GM12875 (cell line): ENCODE measurements at regions not wholly inside any gene's neighbourhood (a gene's known extent, or its start where the extent isn't known, plus 50 kb on each side); places are given as distances from the start of the nearest gene placed in this dataset.

Source experiments
- H3K4me3 ChIP-seq: one replicate; pipeline ENCODE4 v1.5.1; 2011; ENCODE audit warnings: low read depth, low read length, control low read depth
- TF ChIP-seq, protein P1 (sequence below): IDR thresholded peaks from 2 replicates; pipeline ENCODE4 v1.5.1; 2011; ENCODE audit warnings: low read depth, mild to moderate bottlenecking, control low read depth, inconsistent platforms, low read length, moderate library complexity, borderline replicate concordance; ENCODE audit not compliant: insufficient read depth

DNA sequence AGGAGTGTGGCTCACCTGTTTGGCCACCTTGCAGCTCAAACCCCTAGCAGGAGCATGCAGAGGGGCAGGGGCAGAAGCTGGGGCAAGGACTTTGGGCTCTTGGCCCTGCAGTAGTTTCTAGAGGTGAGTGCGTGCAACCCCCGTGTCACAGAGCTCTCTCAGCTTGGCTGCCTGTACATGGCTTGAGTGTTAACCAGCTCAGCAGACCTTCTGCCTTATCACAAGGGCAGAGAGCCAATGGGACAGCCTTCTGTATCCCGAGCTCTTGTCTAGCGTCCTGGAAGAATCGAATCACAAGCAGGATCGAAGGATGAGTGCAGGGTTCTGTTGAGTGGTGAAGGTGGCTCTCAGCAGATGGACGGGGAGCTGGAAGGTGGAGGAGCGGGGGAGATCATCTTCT is 120.3 kb upstream of the TMEM18 start:
- TF ChIP-seq, protein P1, sequence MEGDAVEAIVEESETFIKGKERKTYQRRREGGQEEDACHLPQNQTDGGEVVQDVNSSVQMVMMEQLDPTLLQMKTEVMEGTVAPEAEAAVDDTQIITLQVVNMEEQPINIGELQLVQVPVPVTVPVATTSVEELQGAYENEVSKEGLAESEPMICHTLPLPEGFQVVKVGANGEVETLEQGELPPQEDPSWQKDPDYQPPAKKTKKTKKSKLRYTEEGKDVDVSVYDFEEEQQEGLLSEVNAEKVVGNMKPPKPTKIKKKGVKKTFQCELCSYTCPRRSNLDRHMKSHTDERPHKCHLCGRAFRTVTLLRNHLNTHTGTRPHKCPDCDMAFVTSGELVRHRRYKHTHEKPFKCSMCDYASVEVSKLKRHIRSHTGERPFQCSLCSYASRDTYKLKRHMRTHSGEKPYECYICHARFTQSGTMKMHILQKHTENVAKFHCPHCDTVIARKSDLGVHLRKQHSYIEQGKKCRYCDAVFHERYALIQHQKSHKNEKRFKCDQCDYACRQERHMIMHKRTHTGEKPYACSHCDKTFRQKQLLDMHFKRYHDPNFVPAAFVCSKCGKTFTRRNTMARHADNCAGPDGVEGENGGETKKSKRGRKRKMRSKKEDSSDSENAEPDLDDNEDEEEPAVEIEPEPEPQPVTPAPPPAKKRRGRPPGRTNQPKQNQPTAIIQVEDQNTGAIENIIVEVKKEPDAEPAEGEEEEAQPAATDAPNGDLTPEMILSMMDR, result no peak
- H3K4me3 ChIP-seq, result no peak overlapping the region

DNA sequence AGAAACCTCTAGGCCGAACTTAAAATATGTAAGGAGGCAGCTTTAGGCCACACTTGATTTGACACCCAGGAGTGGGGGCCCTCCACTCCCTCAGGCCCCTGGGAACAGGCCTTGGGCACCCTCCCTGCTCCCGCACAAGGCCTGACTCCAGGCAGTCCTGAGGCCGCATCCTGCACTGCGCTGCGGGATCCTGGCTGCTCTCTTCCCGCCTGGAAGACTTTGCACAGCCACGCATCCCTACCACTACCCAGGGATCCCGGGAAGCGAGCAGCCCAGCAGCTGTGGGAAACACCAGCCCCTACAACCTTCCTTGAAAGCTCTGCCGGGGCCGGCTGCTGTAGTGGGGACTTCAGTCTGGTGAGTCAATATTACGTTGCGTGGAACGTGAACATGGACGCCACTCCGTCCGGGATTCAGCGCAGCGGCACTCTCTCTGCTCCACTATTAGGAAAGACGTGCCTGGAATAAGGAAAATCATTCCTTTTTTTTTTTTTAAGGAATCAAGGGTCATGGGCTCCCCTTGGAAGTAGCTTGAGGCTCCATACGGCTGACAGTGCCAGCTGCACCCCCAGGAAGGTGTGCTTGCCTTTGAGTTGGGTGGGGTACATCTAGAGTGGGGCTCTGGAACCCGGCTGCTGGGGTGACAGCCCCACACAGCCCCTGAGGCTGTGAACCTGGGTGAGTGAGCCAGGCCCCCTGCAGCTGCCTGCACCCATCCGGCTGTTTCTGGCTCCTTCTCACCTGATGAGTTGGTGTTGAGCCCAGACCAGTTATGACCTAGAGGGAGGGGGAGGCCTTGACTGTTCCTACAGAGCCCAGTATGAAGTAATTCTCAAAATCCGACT is 119.2 kb upstream of the TMEM18 start:
- TF ChIP-seq, protein P1, result no peak
- H3K4me3 ChIP-seq, result no peak overlapping the region

DNA sequence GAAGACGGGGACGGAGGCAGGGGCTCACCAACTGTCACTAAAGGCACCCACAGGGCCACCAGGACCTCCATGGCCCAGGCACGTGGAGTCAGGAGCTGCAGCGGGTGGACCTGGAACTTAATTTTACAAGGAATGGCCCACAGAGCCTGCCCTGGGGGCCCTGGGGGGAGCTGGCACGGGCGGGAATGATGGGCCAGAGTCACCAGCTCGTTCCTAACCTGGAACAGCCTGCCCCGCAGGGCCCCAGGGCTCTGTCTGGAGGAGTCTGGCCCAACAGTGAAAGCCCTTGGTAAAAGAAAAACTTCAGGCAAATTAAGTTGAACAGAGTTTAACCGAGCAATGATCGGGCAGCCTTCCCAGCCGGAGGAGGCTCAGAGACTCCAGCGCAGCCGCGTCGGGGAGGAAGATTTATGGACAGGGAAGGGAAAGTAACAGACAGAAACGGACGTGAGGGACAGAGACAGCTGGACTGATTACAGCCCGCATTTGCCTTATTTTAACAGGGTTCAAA is 118.4 kb upstream of the TMEM18 start:
- H3K4me3 ChIP-seq, result no peak overlapping the region
- TF ChIP-seq, protein P1, result no peak

DNA sequence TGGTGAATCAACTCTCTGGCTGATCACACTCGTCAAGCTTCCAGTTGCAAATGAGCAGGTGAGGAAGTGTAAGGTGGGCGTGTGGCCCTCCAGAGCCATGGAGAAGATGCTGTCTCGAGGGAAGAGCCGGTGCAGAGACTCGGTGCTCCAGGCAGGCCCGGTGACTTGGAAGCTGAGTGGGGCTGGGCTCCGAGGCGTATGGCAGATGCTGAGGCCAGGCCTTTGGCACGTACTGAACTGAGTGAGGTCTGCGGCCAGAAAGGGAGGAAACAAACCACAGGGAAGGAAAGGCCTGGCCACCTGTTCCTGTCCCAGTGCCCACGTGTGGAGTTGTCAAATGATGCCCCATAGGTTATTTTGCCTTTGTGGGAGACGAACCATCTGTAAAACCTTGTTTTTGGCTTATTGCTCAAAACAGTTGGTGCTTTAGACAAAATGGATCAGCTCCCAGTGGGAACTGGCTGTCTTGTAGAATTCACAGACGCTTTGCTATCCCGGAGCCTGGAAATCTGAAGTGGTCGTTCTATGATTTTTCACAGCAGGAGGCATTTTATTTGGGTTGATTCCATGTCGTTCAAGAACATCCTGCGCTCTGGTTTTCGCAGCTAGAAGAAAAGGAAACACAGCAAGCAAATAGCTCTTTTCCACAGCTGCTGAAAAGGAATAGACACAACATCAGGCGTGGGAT is 117.5 kb upstream of the TMEM18 start:
- TF ChIP-seq, protein P1, result no peak
- H3K4me3 ChIP-seq, result no peak overlapping the region

DNA sequence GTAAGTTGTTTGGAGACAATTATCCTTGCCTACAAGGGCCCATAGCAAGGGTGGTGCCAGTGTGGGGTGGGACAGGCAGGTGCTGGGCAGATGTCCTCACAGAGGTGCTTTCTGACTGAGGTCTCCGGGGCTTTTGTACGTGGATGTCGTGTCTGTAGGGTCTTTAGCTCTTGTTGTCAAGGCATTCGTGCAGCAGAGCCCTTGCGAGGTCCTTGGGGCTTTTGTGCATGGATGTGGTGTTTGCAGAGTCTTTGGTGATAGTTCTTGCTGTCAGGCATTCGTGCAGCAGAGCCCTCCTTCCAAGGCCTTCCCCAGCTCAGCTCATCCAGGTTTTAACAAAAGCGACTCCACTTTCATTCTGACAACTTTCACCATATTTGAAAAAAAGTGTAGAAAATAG is 116.0 kb upstream of the TMEM18 start:
- no peak overlapping the region for H3K4me3 ChIP-seq
- TF ChIP-seq, protein P1, result no peak

DNA sequence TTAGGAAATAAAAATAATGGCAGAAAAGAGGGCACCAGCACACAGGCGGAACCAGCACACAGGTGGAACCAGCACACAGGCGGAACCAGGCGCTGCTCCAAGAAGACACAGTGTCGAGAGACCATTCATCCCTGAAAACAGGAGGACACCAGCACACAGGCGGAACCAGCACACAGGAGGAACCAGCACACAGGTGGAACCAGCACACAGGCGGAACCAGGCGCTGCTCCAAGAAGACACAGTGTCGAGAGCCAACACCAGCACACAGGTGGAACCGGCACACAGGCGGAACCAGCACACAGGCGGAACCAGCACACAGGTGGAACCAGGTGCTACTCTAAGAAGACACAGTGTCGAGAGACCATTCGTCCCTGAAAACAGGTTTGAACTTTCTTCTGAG is 115.5 kb upstream of the TMEM18 start:
- TF ChIP-seq, protein P1, result no peak
- no peak overlapping the region for H3K4me3 ChIP-seq
